Panc1 (cell line): ENCODE measurements at regions not wholly inside any gene's neighbourhood (a gene's known extent, or its start where the extent isn't known, plus 50 kb on each side); places are given as distances from the start of the nearest gene placed in this dataset.

Source experiments
- CTCF ChIP-seq: fragments of 450-650 bp; IDR thresholded peaks from 2 replicates; pipeline ENCODE4 v1.5.1; 2017; ENCODE audit warnings: mild to moderate bottlenecking
- POLR2AphosphoS5 ChIP-seq: IDR thresholded peaks from 2 replicates; pipeline ENCODE4 v1.6.1; 2012; ENCODE audit warnings: mild to moderate bottlenecking, low read depth, low read length, moderate library complexity
- REST ChIP-seq, 2 experiments: IDR thresholded peaks; 2 replicates each; pipeline ENCODE4 v1.6.1; 2011 to 2012; ENCODE audit warnings: low read depth in 2 of 2, control low read depth in 1 of 2, low read length in 1 of 2, mild to moderate bottlenecking in 1 of 2, moderate library complexity in 1 of 2; ENCODE audit not compliant: insufficient read depth in 1 of 2

DNA sequence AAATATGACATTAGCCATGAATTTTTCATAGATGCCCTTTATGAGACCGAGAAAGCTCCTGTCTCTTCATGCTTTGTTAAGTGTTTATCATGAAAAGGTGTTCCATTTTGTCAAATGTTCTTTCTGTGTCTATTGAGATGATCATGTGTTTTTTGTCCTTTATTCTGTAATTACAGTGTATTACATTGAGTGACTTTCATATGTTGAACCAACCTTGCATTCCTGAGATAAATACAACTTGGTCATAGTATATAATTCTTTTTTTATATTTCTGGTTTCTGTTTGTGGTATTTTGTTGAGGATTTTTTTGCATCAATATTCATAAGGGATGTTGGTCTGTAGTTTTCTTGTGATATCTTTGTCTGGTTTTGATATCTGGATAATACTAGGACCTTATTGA, 52.9 kb upstream of the HPCAL1 start:
- no peak for TF ChIP-seq REST (IDR thresholded peaks at IDR 0.05; ENCODE audit: insufficient read depth in 1 of 2, low read depth in 2 of 2, low read length in 1 of 2)
- TF ChIP-seq CTCF: no peak
- no peak for TF ChIP-seq POLR2AphosphoS5
